Nephron (organoid): ENCODE measurements at regions not wholly inside any gene's neighbourhood (a gene's known extent, or its start where the extent isn't known, plus 50 kb on each side); places are given as distances from the start of the nearest gene placed in this dataset.

Experiments
- H3K27ac Mint-ChIP-seq, 3 experiments: 2 replicates each; pipeline ENCODE4 v1.8.0; 2020; ENCODE audit warnings: mixed read lengths in 3 of 3, mild to moderate bottlenecking in 2 of 3, moderate library complexity in 1 of 3
- H3K27me3 Mint-ChIP-seq: 2 replicates; pipeline ENCODE4 v1.8.0; 2021; ENCODE audit warnings: low read depth, mild to moderate bottlenecking, moderate library complexity, mixed read lengths
- H3K36me3 Mint-ChIP-seq: 2 replicates; pipeline ENCODE4 v1.8.0; 2020; ENCODE audit warnings: low read depth, mixed read lengths
- H3K4me1 Mint-ChIP-seq: 2 replicates; pipeline ENCODE4 v1.8.0; 2020; ENCODE audit warnings: mixed read lengths
- H3K4me3 Mint-ChIP-seq, 3 experiments: 2 replicates each; pipeline ENCODE4 v1.8.0; 2020; ENCODE audit warnings: mild to moderate bottlenecking in 3 of 3, mixed read lengths in 3 of 3, moderate library complexity in 2 of 3
- H3K9me3 Mint-ChIP-seq: 2 replicates; pipeline ENCODE4 v1.8.0; 2020; ENCODE audit warnings: mixed read lengths
- CTCF ChIP-seq, 3 experiments: fragments of 200-600 bp; sonication (generic); IDR thresholded peaks; one replicate each; pipeline ENCODE4 v1.5.0; 2021; ENCODE audit warnings: antibody characterized with exemption in 3 of 3; ENCODE audit not compliant: unreplicated experiment in 3 of 3

- no peak overlapping the region for H3K4me3 Mint-ChIP-seq
- H3K36me3 Mint-ChIP-seq: no peaks in the 10 kb centered on the region
- no peaks in the 10 kb centered on the region for H3K9me3 Mint-ChIP-seq
- no peak for TF ChIP-seq CTCF (IDR thresholded peaks at IDR 0.05; ENCODE audit: unreplicated experiment in 3 of 3)
- H3K27ac Mint-ChIP-seq: no peak overlapping the region
- H3K4me1 Mint-ChIP-seq: no peaks in the 10 kb centered on the region
- peaks cover 19% of the 10 kb centered on the region for H3K27me3 Mint-ChIP-seq
These were observed 315.8 kb downstream of the TEX29 start for GRCh38 chr13:111636271-111636670.

DNA sequence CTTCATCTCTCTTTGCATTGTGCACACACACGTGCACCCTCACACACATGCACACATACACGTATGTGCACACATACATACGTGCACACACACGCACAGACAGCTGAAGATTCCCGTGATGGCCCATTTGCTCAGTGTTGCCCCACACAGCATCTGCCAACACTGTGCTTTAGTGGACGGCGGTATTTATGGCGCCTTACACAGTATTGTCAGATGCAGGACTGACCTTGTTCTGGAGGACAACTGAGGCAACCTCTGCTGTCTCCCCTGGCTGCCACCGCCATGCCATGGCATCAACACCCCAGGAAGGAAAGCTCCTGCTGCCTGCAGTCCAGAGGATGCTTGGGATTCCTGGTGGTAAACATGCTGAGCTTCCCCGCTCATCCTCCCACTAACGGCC lies 316.4 kb downstream of the TEX29 start:
- Mint-ChIP-seq H3K4me1 (no peaks in the 10 kb centered on the region), H3K27me3 (peaks cover 19% of the 10 kb centered on the region), H3K9me3 (no peaks in the 10 kb centered on the region), H3K36me3 (no peaks in the 10 kb centered on the region), H3K27ac (no peak overlapping the region), H3K4me3 (no peak overlapping the region)
- no peak for TF ChIP-seq CTCF (IDR thresholded peaks at IDR 0.05; ENCODE audit: unreplicated experiment in 3 of 3)

- no peaks in the 10 kb centered on the region for H3K4me1 Mint-ChIP-seq
- H3K9me3 Mint-ChIP-seq: no peaks in the 10 kb centered on the region
- H3K27ac Mint-ChIP-seq: no peak overlapping the region
- peaks cover 13% of the 10 kb centered on the region for H3K27me3 Mint-ChIP-seq
- H3K4me3 Mint-ChIP-seq: no peak overlapping the region
- no peak for TF ChIP-seq CTCF (IDR thresholded peaks at IDR 0.05; ENCODE audit: unreplicated experiment in 3 of 3)
- no peaks in the 10 kb centered on the region for H3K36me3 Mint-ChIP-seq
These were observed 316.9 kb downstream of the TEX29 start for GRCh38 chr13:111637365-111637764.

- H3K27me3 Mint-ChIP-seq: peaks cover 10% of the 10 kb centered on the region
- no peaks in the 10 kb centered on the region for H3K4me1 Mint-ChIP-seq
- TF ChIP-seq CTCF (IDR thresholded peaks at IDR 0.05; ENCODE audit: unreplicated experiment in 3 of 3): no peak
- no peaks in the 10 kb centered on the region for H3K9me3 Mint-ChIP-seq
- no peak overlapping the region for H3K27ac Mint-ChIP-seq
- H3K36me3 Mint-ChIP-seq: no peaks in the 10 kb centered on the region
- H3K4me3 Mint-ChIP-seq: no peak overlapping the region
These were observed 317.8 kb downstream of the TEX29 start for GRCh38 chr13:111638233-111638632.

- Mint-ChIP-seq H3K36me3 (no peaks in the 10 kb centered on the region), H3K4me1 (no peaks in the 10 kb centered on the region), H3K27ac (no peak overlapping the region), H3K9me3 (no peaks in the 10 kb centered on the region), H3K27me3 (peaks cover 12% of the 10 kb centered on the region), H3K4me3 (no peak overlapping the region)
- TF ChIP-seq CTCF (IDR thresholded peaks at IDR 0.05; ENCODE audit: unreplicated experiment in 3 of 3): no peak
These were observed 318.8 kb downstream of the TEX29 start for GRCh38 chr13:111639196-111639705.

GRCh38 chr13:111640006-111640405 lies 319.6 kb downstream of the TEX29 start:
- Mint-ChIP-seq H3K36me3 (no peaks in the 10 kb centered on the region), H3K27me3 (peaks cover 9% of the 10 kb centered on the region), H3K4me3 (no peak overlapping the region), H3K27ac (no peak overlapping the region), H3K4me1 (no peaks in the 10 kb centered on the region), H3K9me3 (no peaks in the 10 kb centered on the region)
- no peak for TF ChIP-seq CTCF (IDR thresholded peaks at IDR 0.05; ENCODE audit: unreplicated experiment in 3 of 3)
